ENCODE measurements at regions not wholly inside any gene's neighbourhood (a gene's known extent, or its start where the extent isn't known, plus 50 kb on each side); places are given as distances from the start of the nearest gene placed in this dataset.

- Histone ChIP-seq H3K4me3 (ENCODE audit: low read length) (no peak overlapping the region), H3K27me3 (replicated peaks; ENCODE audit: insufficient read depth, low read length) (no peaks in the 10 kb centered on the region), H2AFZ (ENCODE audit: low read length) (no peak overlapping the region), H3K9ac (ENCODE audit: low read length) (no peak overlapping the region), H3K9me3 (replicated peaks; ENCODE audit: insufficient read depth, low read length) (no peaks in the 10 kb centered on the region), H3K79me2 (ENCODE audit: low read length) (no peaks in the 10 kb centered on the region), H4K20me1 (ENCODE audit: insufficient read depth, low read length) (no peaks in the 10 kb centered on the region), H3F3A (ENCODE audit: insufficient read depth, low read length) (no peaks in the 10 kb centered on the region), H3K27ac (ENCODE audit: low read length) (no peak overlapping the region), H3K36me3 (replicated peaks; ENCODE audit: insufficient read depth, low read length) (no peaks in the 10 kb centered on the region), H3K4me2 (ENCODE audit: low read depth, low read length) (no peak overlapping the region), H3K4me1 (ENCODE audit: low read length) (no peaks in the 10 kb centered on the region), H3K9me2 (replicated peaks; ENCODE audit: insufficient read depth, low read length) (no peaks in the 10 kb centered on the region)
- TF ChIP-seq EZH2phosphoT487 (IDR thresholded peaks at IDR 0.05; ENCODE audit: low read length) (no peak), CTCF (IDR thresholded peaks at IDR 0.05; ENCODE audit: low read length) (no peak), EZH2 (optimal IDR thresholded peaks at IDR 0.05; ENCODE audit: low read depth, low read length) (no peak)
- no peak for DNase-seq
Measured at GRCh38 chr2:193985272-193985671, 1671.8 kb upstream of the SLC39A10 start.

- no peaks in the 10 kb centered on the region for H4K20me1 ChIP-seq (ENCODE audit: insufficient read depth, low read length)
- no peaks in the 10 kb centered on the region for H3K36me3 ChIP-seq (replicated peaks; ENCODE audit: insufficient read depth, low read length)
- no peak overlapping the region for H3K27ac ChIP-seq (ENCODE audit: low read length)
- no peaks in the 10 kb centered on the region for H3K27me3 ChIP-seq (replicated peaks; ENCODE audit: insufficient read depth, low read length)
- no peak for DNase-seq
- TF ChIP-seq EZH2 (optimal IDR thresholded peaks at IDR 0.05; ENCODE audit: low read depth, low read length) (no peak), CTCF (IDR thresholded peaks at IDR 0.05; ENCODE audit: low read length) (no peak), EZH2phosphoT487 (IDR thresholded peaks at IDR 0.05; ENCODE audit: low read length) (no peak)
- no peaks in the 10 kb centered on the region for H3K9me3 ChIP-seq (replicated peaks; ENCODE audit: insufficient read depth, low read length)
- no peak overlapping the region for H2AFZ ChIP-seq (ENCODE audit: low read length)
- H3K4me1 ChIP-seq (ENCODE audit: low read length), result no peaks in the 10 kb centered on the region
- H3K9me2 ChIP-seq (replicated peaks; ENCODE audit: insufficient read depth, low read length), result no peaks in the 10 kb centered on the region
- no peak overlapping the region for H3K4me3 ChIP-seq (ENCODE audit: low read length)
- H3F3A ChIP-seq (ENCODE audit: insufficient read depth, low read length), result no peaks in the 10 kb centered on the region
- no peak overlapping the region for H3K9ac ChIP-seq (ENCODE audit: low read length)
- H3K4me2 ChIP-seq (ENCODE audit: low read depth, low read length), result no peak overlapping the region
- H3K79me2 ChIP-seq (ENCODE audit: low read length), result no peaks in the 10 kb centered on the region
Measured at GRCh38 chr2:193980599-193980998, 1676.4 kb upstream of the SLC39A10 start.

- no peaks in the 10 kb centered on the region for H3K4me1 ChIP-seq (ENCODE audit: low read length)
- no peaks in the 10 kb centered on the region for H3K79me2 ChIP-seq (ENCODE audit: low read length)
- no peak overlapping the region for H2AFZ ChIP-seq (ENCODE audit: low read length)
- H3K9me3 ChIP-seq (replicated peaks; ENCODE audit: insufficient read depth, low read length), result no peaks in the 10 kb centered on the region
- H3K9ac ChIP-seq (ENCODE audit: low read length), result no peak overlapping the region
- H3K36me3 ChIP-seq (replicated peaks; ENCODE audit: insufficient read depth, low read length), result no peaks in the 10 kb centered on the region
- H3K4me2 ChIP-seq (ENCODE audit: low read depth, low read length), result no peak overlapping the region
- H3K27ac ChIP-seq (ENCODE audit: low read length), result no peak overlapping the region
- H3K27me3 ChIP-seq (replicated peaks; ENCODE audit: insufficient read depth, low read length), result no peaks in the 10 kb centered on the region
- no peaks in the 10 kb centered on the region for H4K20me1 ChIP-seq (ENCODE audit: insufficient read depth, low read length)
- H3F3A ChIP-seq (ENCODE audit: insufficient read depth, low read length), result no peaks in the 10 kb centered on the region
- H3K9me2 ChIP-seq (replicated peaks; ENCODE audit: insufficient read depth, low read length), result no peaks in the 10 kb centered on the region
- DNase-seq, result no peak
- no peak overlapping the region for H3K4me3 ChIP-seq (ENCODE audit: low read length)
- TF ChIP-seq CTCF (IDR thresholded peaks at IDR 0.05; ENCODE audit: low read length) (no peak), EZH2phosphoT487 (IDR thresholded peaks at IDR 0.05; ENCODE audit: low read length) (no peak)
Measured at GRCh38 chr2:193973781-193974180, 1683.2 kb upstream of the SLC39A10 start.
